HTR-8/SVneo (cell line): ENCODE measurements at regions not wholly inside any gene's neighbourhood (a gene's known extent, or its start where the extent isn't known, plus 50 kb on each side); places are given as distances from the start of the nearest gene placed in this dataset.
"Not testable (repeated sequence)": the region's sequence is repeated elsewhere in the genome, so short reads cannot be mapped to it uniquely, and the experiment has no call there.

Experiments used
- DNase-seq: peaks from one replicate; pipeline ENCODE4 v3.0.0; 2011; ENCODE audit warnings: low spot score, mixed read lengths; ENCODE audit not compliant: insufficient read length
- FAIRE-seq: peaks from 2 replicates; lab custom pipeline; 2011; peaks lifted over from hg19 to GRCh38; lab: Jason Lieb, UNC

GRCh38 chr11:103773059-103773458 lies 263.4 kb upstream of the DDI1 start:
- DNase-seq (no peak), FAIRE-seq (no peak)

GRCh38 chr11:103773537-103773936 lies 262.9 kb upstream of the DDI1 start:
- FAIRE-seq = no peak
- no peak for DNase-seq

GRCh38 chr11:103779054-103779453 lies 257.4 kb upstream of the DDI1 start:
- no peak for FAIRE-seq
- DNase-seq = no peak

- DNase-seq (no peak), FAIRE-seq (no peak)
Measured at GRCh38 chr11:103789952-103790351, 246.5 kb upstream of the DDI1 start.

GRCh38 chr11:103792981-103793468 lies 243.4 kb upstream of the DDI1 start:
- FAIRE-seq = no peak
- no peak for DNase-seq

- DNase-seq (no peak), FAIRE-seq (no peak)
Measured at GRCh38 chr11:103794262-103794661, 242.2 kb upstream of the DDI1 start.

- DNase-seq (no peak), FAIRE-seq (no peak)
Measured at GRCh38 chr11:103798026-103798425, 238.4 kb upstream of the DDI1 start.

GRCh38 chr11:103798446-103798845 lies 238.0 kb upstream of the DDI1 start:
- FAIRE-seq = no peak
- peak; percentile 10 for DNase-seq

- FAIRE-seq (no peak), DNase-seq (no peak)
Measured at GRCh38 chr11:103800406-103801114, 235.9 kb upstream of the DDI1 start.

GRCh38 chr11:103803062-103803461 lies 233.4 kb upstream of the DDI1 start:
- FAIRE-seq (no peak), DNase-seq (no peak)

- FAIRE-seq (no peak), DNase-seq (no peak)
Measured at GRCh38 chr11:103805688-103806009, 230.8 kb upstream of the DDI1 start.

- FAIRE-seq (no peak), DNase-seq (no peak)
Measured at GRCh38 chr11:103806130-103806895, 230.1 kb upstream of the DDI1 start.

- FAIRE-seq (no peak), DNase-seq (no peak)
Measured at GRCh38 chr11:103807806-103808205, 228.6 kb upstream of the DDI1 start.

- no peak for FAIRE-seq
Measured at GRCh38 chr11:103808252-103808651, 228.2 kb upstream of the DDI1 start.

GRCh38 chr11:103811870-103812455 lies 224.5 kb upstream of the DDI1 start:
- DNase-seq (no peak), FAIRE-seq (no peak)

More at GRCh38 chr11:103808252-103808651, 228.2 kb upstream of the DDI1 start:
- no peak for DNase-seq

- FAIRE-seq = no peak
Measured at GRCh38 chr11:103812680-103813079, 223.8 kb upstream of the DDI1 start.

GRCh38 chr11:103820345-103820744 lies 216.1 kb upstream of the DDI1 start:
- not testable (repeated sequence) for DNase-seq, FAIRE-seq

More at GRCh38 chr11:103812680-103813079, 223.8 kb upstream of the DDI1 start:
- no peak for DNase-seq

GRCh38 chr11:103824116-103824515 lies 212.3 kb upstream of the DDI1 start:
- no peak for DNase-seq
- FAIRE-seq = peak; percentile 16

GRCh38 chr11:103825469-103825868 lies 211.0 kb upstream of the DDI1 start:
- DNase-seq (no peak), FAIRE-seq (no peak)

GRCh38 chr11:103826856-103827255 lies 209.6 kb upstream of the DDI1 start:
- DNase-seq (no peak), FAIRE-seq (no peak)

- no peak for DNase-seq
- FAIRE-seq = no peak
Measured at GRCh38 chr11:103829596-103829995, 206.8 kb upstream of the DDI1 start.
